Breast epithelium (tissue), 4 donors: ENCODE measurements at regions not wholly inside any gene's neighbourhood (a gene's known extent, or its start where the extent isn't known, plus 50 kb on each side); places are given as distances from the start of the nearest gene placed in this dataset.

Experiments
- DNase-seq, 2 donors: peaks; one replicate each; pipeline ENCODE4 v3.0.0-alpha.2; 2019; ENCODE audit warnings: low spot score in 2 of 2
- H3K27ac ChIP-seq, 2 donors: fragments of 200-600 bp; sonication (generic) in 1 of 2; one replicate each; pipeline ENCODE4 v1.5.1; 2016 to 2019; ENCODE audit warnings: mild to moderate bottlenecking in 1 of 2
- H3K27me3 ChIP-seq, 2 donors: fragments of 200-600 bp; sonication (generic) in 1 of 2; one replicate each; pipeline versions ENCODE4 v1.5.1 to v1.6.0; 2017 to 2019; ENCODE audit warnings: control low read depth in 1 of 2, mild to moderate bottlenecking in 1 of 2
- H3K36me3 ChIP-seq: fragments of 200-600 bp; one replicate; pipeline ENCODE4 v1.5.1; 2019
- H3K4me1 ChIP-seq, 2 donors: fragments of 200-600 bp; sonication (generic); one replicate each; pipeline ENCODE4 v1.5.1; 2016 to 2019; ENCODE audit warnings: control low read depth in 1 of 2
- H3K4me3 ChIP-seq, 3 donors: fragments of 200-600 bp; sonication (generic); 1 replicate in 2 of 3; 2 replicates in 1 of 3; pipeline ENCODE4 v1.5.1; 2016 to 2019; ENCODE audit warnings: mild to moderate bottlenecking in 3 of 3, moderate library complexity in 2 of 3
- H3K9me3 ChIP-seq, 2 donors: fragments of 200-600 bp; sonication (generic) in 1 of 2; one replicate each; pipeline ENCODE4 v1.5.1; 2016 to 2019; ENCODE audit warnings: control low read depth in 1 of 2
- POLR2A ChIP-seq: fragments of 450-650 bp; IDR thresholded peaks from one replicate; pipeline ENCODE4 v1.6.1; 2016; ENCODE audit warnings: antibody characterized with exemption, mild to moderate bottlenecking, moderate library complexity
- POLR2AphosphoS5 ChIP-seq, 3 donors: sonication (generic); formaldehyde crosslinking; IDR thresholded peaks; one replicate each; pipeline ENCODE4 v1.6.1; 2017; ENCODE audit warnings: antibody characterized with exemption in 3 of 3
- intact Hi-C: fragments of 100-400 bp; cut with DNase I; formaldehyde crosslinking; loops from one replicate; pipeline ENCODE4 v1.15.1; 2023; ENCODE audit warnings: low total_unique reads
- TF ChIP-seq, protein P1 (sequence below), 3 donors: fragments of 450-650 bp; IDR thresholded peaks; one replicate each; pipeline ENCODE4 v1.5.1; 2016 to 2017; ENCODE audit warnings: antibody characterized with exemption in 3 of 3, mild to moderate bottlenecking in 3 of 3, moderate library complexity in 3 of 3

DNA sequence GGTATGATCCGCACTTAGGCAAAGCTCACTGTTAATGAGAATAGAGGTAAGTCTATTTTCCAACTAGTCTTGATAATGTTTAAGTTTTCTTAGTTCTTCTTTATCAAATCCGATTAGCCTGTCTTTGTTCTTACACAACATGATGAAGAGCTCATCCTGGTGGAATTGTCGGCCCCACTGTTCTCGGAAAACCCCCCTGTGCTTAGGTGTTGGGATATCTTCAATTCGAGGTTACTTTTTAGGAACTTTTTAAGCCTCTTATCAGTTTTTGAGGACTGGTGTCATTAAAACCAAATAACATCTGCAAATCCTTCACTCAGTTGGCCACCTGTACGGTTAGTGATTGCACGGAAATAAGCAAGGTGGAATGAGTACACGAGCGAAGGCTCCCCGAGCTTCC, 60.7 kb upstream of the KIF26B start:
- no peaks in the 10 kb centered on the region for H3K36me3 ChIP-seq
- TF ChIP-seq POLR2AphosphoS5 (IDR thresholded peaks at IDR 0.05) = no peak
- no peak for TF ChIP-seq POLR2A
- TF ChIP-seq, protein P1, sequence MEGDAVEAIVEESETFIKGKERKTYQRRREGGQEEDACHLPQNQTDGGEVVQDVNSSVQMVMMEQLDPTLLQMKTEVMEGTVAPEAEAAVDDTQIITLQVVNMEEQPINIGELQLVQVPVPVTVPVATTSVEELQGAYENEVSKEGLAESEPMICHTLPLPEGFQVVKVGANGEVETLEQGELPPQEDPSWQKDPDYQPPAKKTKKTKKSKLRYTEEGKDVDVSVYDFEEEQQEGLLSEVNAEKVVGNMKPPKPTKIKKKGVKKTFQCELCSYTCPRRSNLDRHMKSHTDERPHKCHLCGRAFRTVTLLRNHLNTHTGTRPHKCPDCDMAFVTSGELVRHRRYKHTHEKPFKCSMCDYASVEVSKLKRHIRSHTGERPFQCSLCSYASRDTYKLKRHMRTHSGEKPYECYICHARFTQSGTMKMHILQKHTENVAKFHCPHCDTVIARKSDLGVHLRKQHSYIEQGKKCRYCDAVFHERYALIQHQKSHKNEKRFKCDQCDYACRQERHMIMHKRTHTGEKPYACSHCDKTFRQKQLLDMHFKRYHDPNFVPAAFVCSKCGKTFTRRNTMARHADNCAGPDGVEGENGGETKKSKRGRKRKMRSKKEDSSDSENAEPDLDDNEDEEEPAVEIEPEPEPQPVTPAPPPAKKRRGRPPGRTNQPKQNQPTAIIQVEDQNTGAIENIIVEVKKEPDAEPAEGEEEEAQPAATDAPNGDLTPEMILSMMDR (IDR thresholded peaks at IDR 0.05) = no peak
- DNase-seq = no peak
- H3K4me1 ChIP-seq = no peaks in the 10 kb centered on the region
- no peaks in the 10 kb centered on the region for H3K27me3 ChIP-seq
- no peak overlapping the region for H3K4me3 ChIP-seq
- intact Hi-C loops = no loop called here
- no peak overlapping the region for H3K27ac ChIP-seq
- H3K9me3 ChIP-seq = no peaks in the 10 kb centered on the region

DNA sequence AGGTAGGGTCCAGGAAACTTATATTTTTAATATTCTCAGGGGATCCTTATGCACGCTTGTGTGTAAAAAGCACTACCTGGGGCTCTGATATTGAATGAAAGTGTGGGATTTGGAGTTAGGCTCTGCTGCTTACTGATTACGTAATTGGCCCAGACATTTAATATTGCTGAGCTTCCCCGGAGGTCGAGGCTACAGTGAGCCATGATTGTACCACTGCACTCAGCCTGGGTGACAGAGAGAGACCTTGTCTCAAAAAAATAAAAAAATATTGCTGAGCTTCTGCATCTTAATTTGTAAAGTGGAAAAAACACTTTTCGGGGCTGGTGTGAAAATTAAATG, 62.2 kb upstream of the KIF26B start:
- H3K4me1 ChIP-seq = no peaks in the 10 kb centered on the region
- H3K27me3 ChIP-seq = no peaks in the 10 kb centered on the region
- H3K4me3 ChIP-seq = no peak overlapping the region
- DNase-seq = no peak
- H3K27ac ChIP-seq = no peak overlapping the region
- intact Hi-C loops = no loop called here
- no peaks in the 10 kb centered on the region for H3K9me3 ChIP-seq
- no peak for TF ChIP-seq POLR2A
- TF ChIP-seq POLR2AphosphoS5 (IDR thresholded peaks at IDR 0.05) = no peak
- TF ChIP-seq, protein P1 (IDR thresholded peaks at IDR 0.05) = no peak
- H3K36me3 ChIP-seq = no peaks in the 10 kb centered on the region

DNA sequence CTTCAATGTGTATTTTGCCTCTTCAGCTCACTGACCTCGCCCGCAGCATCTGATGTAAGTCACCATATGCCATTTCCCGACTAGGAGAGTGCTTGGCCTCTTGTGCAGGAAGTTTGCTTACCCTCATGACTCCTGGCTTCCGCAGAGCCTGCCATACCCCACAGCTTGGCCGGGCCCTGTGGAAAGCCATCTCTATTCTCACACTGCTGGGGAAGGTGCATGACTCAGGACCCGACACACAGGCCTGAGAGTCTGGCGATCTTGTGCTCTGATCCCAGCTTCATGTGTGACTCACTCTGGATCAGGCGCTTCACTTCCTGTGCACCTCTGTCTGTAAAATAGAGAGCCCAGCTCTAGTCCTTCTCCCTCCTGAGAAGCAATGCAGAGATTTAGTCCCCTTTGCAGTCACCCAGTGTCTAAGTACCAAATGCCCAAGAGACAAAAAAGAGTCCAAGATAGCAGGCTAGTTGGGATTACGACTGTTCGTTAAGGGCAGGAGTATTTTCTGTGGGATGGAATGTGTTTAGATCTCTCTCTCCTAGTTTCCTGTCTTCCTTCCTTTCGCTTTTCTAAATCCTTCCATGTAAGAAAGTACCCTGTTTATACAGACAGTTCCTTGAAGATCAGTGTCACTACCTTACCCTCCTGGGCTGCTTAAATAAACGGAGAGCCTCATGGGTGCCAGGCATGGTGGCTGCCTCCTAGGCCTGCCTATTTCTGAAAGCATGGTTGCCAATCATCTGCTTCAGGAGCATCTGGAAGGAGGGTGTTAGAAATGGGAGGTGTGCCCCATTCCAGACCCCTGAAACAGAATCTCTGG, 62.8 kb upstream of the KIF26B start:
- intact Hi-C loops = no loop called here
- no peaks in the 10 kb centered on the region for H3K4me1 ChIP-seq
- no peaks in the 10 kb centered on the region for H3K9me3 ChIP-seq
- H3K27ac ChIP-seq = no peak overlapping the region
- no peak overlapping the region for H3K4me3 ChIP-seq
- H3K36me3 ChIP-seq = no peaks in the 10 kb centered on the region
- H3K27me3 ChIP-seq = no peaks in the 10 kb centered on the region
- TF ChIP-seq POLR2AphosphoS5 (IDR thresholded peaks at IDR 0.05) (no peak), POLR2A (no peak)
- TF ChIP-seq, protein P1 (IDR thresholded peaks at IDR 0.05) = no peak
- DNase-seq = peak in 1 of 2 donors; percentile 54

DNA sequence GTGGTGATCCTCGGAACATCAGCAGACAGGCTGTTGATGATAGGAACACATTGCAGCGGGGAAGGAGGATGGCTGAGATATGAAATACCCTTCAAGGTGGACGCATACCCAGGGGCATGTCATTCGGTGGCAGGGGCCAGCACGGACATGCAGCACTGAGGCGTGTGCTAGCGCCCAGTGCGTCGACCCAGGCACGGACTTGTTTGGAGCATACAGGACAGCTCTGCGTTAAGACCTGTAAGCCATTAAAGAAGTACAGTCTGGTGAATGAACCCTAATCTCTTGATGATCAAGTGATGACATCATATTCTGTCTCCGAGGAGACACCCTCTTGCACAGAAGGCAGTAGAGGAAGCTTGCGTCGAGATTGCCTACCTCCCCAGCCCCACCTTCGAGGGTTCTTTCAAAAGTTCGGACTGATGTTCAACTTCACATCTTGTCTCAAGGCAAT, 63.6 kb upstream of the KIF26B start:
- no peak for TF ChIP-seq POLR2A
- TF ChIP-seq, protein P1 (IDR thresholded peaks at IDR 0.05) = no peak
- no peak for TF ChIP-seq POLR2AphosphoS5 (IDR thresholded peaks at IDR 0.05)
- intact Hi-C loops = no loop called here
- Histone ChIP-seq H3K36me3 (no peaks in the 10 kb centered on the region), H3K9me3 (no peaks in the 10 kb centered on the region), H3K27ac (no peak overlapping the region), H3K27me3 (no peaks in the 10 kb centered on the region), H3K4me1 (no peaks in the 10 kb centered on the region), H3K4me3 (no peak overlapping the region)
- no peak for DNase-seq

DNA sequence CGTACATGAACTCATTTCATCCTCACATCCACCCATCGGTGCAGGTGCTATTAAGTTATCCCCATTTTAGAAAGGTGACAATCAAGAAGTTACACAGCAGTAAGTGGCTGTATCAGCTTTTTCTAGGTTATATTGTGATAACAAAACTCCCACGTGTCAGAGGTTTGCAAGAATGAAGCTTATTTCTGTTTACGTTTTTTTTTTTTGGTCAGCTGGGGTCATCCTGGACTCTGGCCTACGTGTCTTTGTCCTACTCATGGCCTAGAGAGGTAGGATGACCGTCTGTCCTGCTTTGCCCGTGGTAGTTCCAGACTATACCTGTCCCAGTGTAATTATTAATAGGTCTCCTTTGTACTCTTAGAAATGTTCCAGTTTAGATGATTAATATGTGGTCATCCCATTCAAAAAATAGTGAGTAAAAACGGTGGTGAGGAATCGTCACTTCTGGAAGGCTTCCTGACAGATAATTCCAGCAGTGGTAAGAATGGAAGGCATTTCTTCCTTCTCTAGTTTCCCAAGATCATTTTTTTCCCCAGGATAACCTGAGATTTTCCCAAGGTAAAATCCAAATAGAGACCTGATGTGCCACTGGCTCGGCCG, 64.2 kb upstream of the KIF26B start:
- H3K36me3 ChIP-seq = no peaks in the 10 kb centered on the region
- no peak overlapping the region for H3K27ac ChIP-seq
- TF ChIP-seq POLR2A (no peak), POLR2AphosphoS5 (IDR thresholded peaks at IDR 0.05) (no peak)
- TF ChIP-seq, protein P1 (IDR thresholded peaks at IDR 0.05) = no peak
- no peak for DNase-seq
- intact Hi-C loops = no loop called here
- no peaks in the 10 kb centered on the region for H3K4me1 ChIP-seq
- no peaks in the 10 kb centered on the region for H3K27me3 ChIP-seq
- H3K9me3 ChIP-seq = no peaks in the 10 kb centered on the region
- H3K4me3 ChIP-seq = no peak overlapping the region
